Fibroblast of lung (primary cell): ENCODE measurements at regions not wholly inside any gene's neighbourhood (a gene's known extent, or its start where the extent isn't known, plus 50 kb on each side); places are given as distances from the start of the nearest gene placed in this dataset.

Experiments
- DNase-seq, 2 donors: peaks; one replicate each; pipeline versions ENCODE4 v3.0.0 to v3.0.0-alpha.2; 2010; ENCODE audit warnings: low read depth in 2 of 2
- H2AFZ ChIP-seq: 2 replicates; pipeline ENCODE4 v1.5.1; 2012; ENCODE audit warnings: low read length, control low read depth, inconsistent platforms
- H3K27ac ChIP-seq: 2 replicates; pipeline ENCODE4 v1.5.1; 2011; ENCODE audit warnings: low read length, control low read depth; ENCODE audit not compliant: insufficient read depth
- H3K27me3 ChIP-seq: 2 replicates; pipeline ENCODE4 v1.5.1; 2011; ENCODE audit warnings: mild to moderate bottlenecking, low read length; ENCODE audit not compliant: control insufficient read depth, insufficient read depth
- H3K36me3 ChIP-seq: 2 replicates; pipeline ENCODE4 v1.5.1; 2011; ENCODE audit warnings: low read length; ENCODE audit not compliant: control insufficient read depth, insufficient read depth
- H3K4me1 ChIP-seq: 2 replicates; pipeline ENCODE4 v1.5.1; 2011; ENCODE audit warnings: low read length; ENCODE audit not compliant: control insufficient read depth, insufficient read depth; ENCODE audit errors: extremely low read depth
- H3K4me2 ChIP-seq: 2 replicates; pipeline ENCODE4 v1.5.1; 2011; ENCODE audit warnings: low read length, control low read depth; ENCODE audit not compliant: insufficient read depth; ENCODE audit errors: extremely low read depth
- H3K4me3 ChIP-seq, 4 experiments: fragments of 200-600 bp in 1 of 4; sonication (generic) in 1 of 4; replicated peaks in 1 of 4; 2 replicates each; pipeline ENCODE4 v1.5.1; 2011 to 2016; ENCODE audit warnings: low read length in 4 of 4, low read depth in 3 of 4, mild to moderate bottlenecking in 3 of 4, control low read depth in 2 of 4, inconsistent platforms in 1 of 4, mixed read lengths in 1 of 4; ENCODE audit not compliant: insufficient read depth in 1 of 4; ENCODE audit errors: control extremely low read depth in 1 of 4
- H3K79me2 ChIP-seq: 2 replicates; pipeline ENCODE4 v1.5.1; 2012; ENCODE audit warnings: mild to moderate bottlenecking, low read length, inconsistent platforms; ENCODE audit not compliant: control insufficient read depth, insufficient read depth
- H3K9ac ChIP-seq: 2 replicates; pipeline ENCODE4 v1.5.1; 2011; ENCODE audit warnings: mild to moderate bottlenecking, low read length, control low read depth; ENCODE audit not compliant: insufficient read depth
- H3K9me3 ChIP-seq: 2 replicates; pipeline ENCODE4 v1.5.1; 2012; ENCODE audit warnings: low read depth, low read length; ENCODE audit not compliant: control insufficient read depth, insufficient read depth
- H4K20me1 ChIP-seq: 2 replicates; pipeline ENCODE4 v1.5.1; 2011; ENCODE audit warnings: low read length; ENCODE audit not compliant: control insufficient read depth, insufficient read depth; ENCODE audit errors: extremely low read depth
- CTCF ChIP-seq, 2 donors: IDR thresholded peaks in 1 of 2; conservative IDR thresholded peaks in 1 of 2; 1 replicate in 1 of 2; 2 replicates in 1 of 2; pipeline ENCODE4 v1.5.1; 2011 to 2012; ENCODE audit warnings: low read length in 2 of 2, control low read depth in 1 of 2, inconsistent platforms in 1 of 2, low read depth in 1 of 2, mild to moderate bottlenecking in 1 of 2
- EZH2 ChIP-seq: IDR thresholded peaks from 2 replicates; pipeline ENCODE4 v1.5.1; 2012; ENCODE audit warnings: low read length, control low read depth, mild to moderate bottlenecking; ENCODE audit errors: missing control alignments

- H3K4me3 ChIP-seq: no peak overlapping the region
- no peak overlapping the region for H3K4me2 ChIP-seq
- no peak for TF ChIP-seq EZH2
- no peak for TF ChIP-seq CTCF (conservative IDR thresholded peaks at IDR 0.05 in 1 of 2, IDR thresholded peaks at IDR 0.05 in 1 of 2; ENCODE audit: low read depth in 1 of 2, low read length in 2 of 2)
- DNase-seq: no peak
- no peaks in the 10 kb centered on the region for H4K20me1 ChIP-seq
- H3K27ac ChIP-seq: no peak overlapping the region
- no peaks in the 10 kb centered on the region for H3K9me3 ChIP-seq
- H3K27me3 ChIP-seq: no peaks in the 10 kb centered on the region
- H2AFZ ChIP-seq: no peak overlapping the region
- H3K36me3 ChIP-seq: no peaks in the 10 kb centered on the region
- H3K79me2 ChIP-seq: no peaks in the 10 kb centered on the region
- peaks cover 2% of the 10 kb centered on the region for H3K4me1 ChIP-seq
- no peak overlapping the region for H3K9ac ChIP-seq
Measured at GRCh38 chr16:54429029-54429428, 142.4 kb upstream of the IRX3 start.

GRCh38 chr16:54426553-54426849 is 139.9 kb upstream of the IRX3 start:
- H3K4me3 ChIP-seq: no peak overlapping the region
- no peak overlapping the region for H3K4me2 ChIP-seq
- no peaks in the 10 kb centered on the region for H4K20me1 ChIP-seq
- no peak for DNase-seq
- no peak overlapping the region for H2AFZ ChIP-seq
- H3K4me1 ChIP-seq: peaks cover under 1% of the 10 kb centered on the region
- no peak overlapping the region for H3K9ac ChIP-seq
- no peaks in the 10 kb centered on the region for H3K79me2 ChIP-seq
- no peaks in the 10 kb centered on the region for H3K36me3 ChIP-seq
- TF ChIP-seq EZH2 (no peak), CTCF (conservative IDR thresholded peaks at IDR 0.05 in 1 of 2, IDR thresholded peaks at IDR 0.05 in 1 of 2; ENCODE audit: low read depth in 1 of 2, low read length in 2 of 2) (no peak)
- no peaks in the 10 kb centered on the region for H3K27me3 ChIP-seq
- H3K9me3 ChIP-seq: no peaks in the 10 kb centered on the region
- H3K27ac ChIP-seq: no peak overlapping the region

GRCh38 chr16:54425681-54426552 is 139.3 kb upstream of the IRX3 start:
- Histone ChIP-seq H2AFZ (no peak overlapping the region), H3K36me3 (no peaks in the 10 kb centered on the region), H3K9ac (no peak overlapping the region), H3K9me3 (no peaks in the 10 kb centered on the region), H4K20me1 (no peaks in the 10 kb centered on the region), H3K4me2 (no peak overlapping the region), H3K79me2 (no peaks in the 10 kb centered on the region), H3K4me3 (no peak overlapping the region), H3K27ac (no peak overlapping the region), H3K27me3 (no peaks in the 10 kb centered on the region), H3K4me1 (no peaks in the 10 kb centered on the region)
- no peak for TF ChIP-seq EZH2
- TF ChIP-seq CTCF (conservative IDR thresholded peaks at IDR 0.05 in 1 of 2, IDR thresholded peaks at IDR 0.05 in 1 of 2; ENCODE audit: low read depth in 1 of 2, low read length in 2 of 2): no peak
- no peak for DNase-seq
